HCT116 (cell line): ENCODE measurements at regions not wholly inside any gene's neighbourhood (a gene's known extent, or its start where the extent isn't known, plus 50 kb on each side); places are given as distances from the start of the nearest gene placed in this dataset.

Experiments used
- ATAC-seq: fragments of 200-7000 bp; cut with Tn5 transposase; 2 replicates; pipeline ENCODE4 v1.9.1; 2020; ENCODE audit warnings: mild to moderate bottlenecking, moderate library complexity
- BruUV-seq: library from RNA; stranded (reverse); fragments of 400-500 nt; replicated peaks from 2 replicates; lab custom pipeline; 2021; lab: Mats Ljungman, UMichigan
- CTCF ChIA-PET: fragments of 300-600 bp; sonication (Branson Sonifier 250); formaldehyde crosslinking; loops from one replicate; lab custom pipeline; 2021; ENCODE audit warnings: antibody characterized with exemption; lab: Charles Lee
- POLR2A ChIA-PET: fragments of 300-600, 350-600 bp; sonication (Branson Sonifier 250); formaldehyde crosslinking; loops from one replicate; lab custom pipeline; 2021; ENCODE audit warnings: antibody characterized with exemption; lab: Charles Lee
- RAD21 ChIA-PET, 2 experiments: fragments of 300-600 bp; sonication (Branson Sonifier 250); formaldehyde crosslinking; loops; one replicate each; lab custom pipeline; 2023; ENCODE audit warnings: low total read pairs in 2 of 2; ENCODE audit not compliant: uncharacterized antibody in 2 of 2, unreplicated experiment in 2 of 2, low non-redundant PET in 1 of 2; lab: Charles Lee
- DNase-seq: peaks from one replicate; pipeline ENCODE4 v3.0.0-alpha.2; 2010; ENCODE audit warnings: low read depth, low spot score
- H2AFZ ChIP-seq: fragments of 200-600 bp; shearing (Covaris generic), sonication (generic); 2 replicates; pipeline ENCODE4 v1.6.1; 2017; ENCODE audit warnings: low read depth, mixed run types, mixed read lengths, antibody characterized with exemption, low read length; ENCODE audit not compliant: poor library complexity, severe bottlenecking
- H3K27ac ChIP-seq: 2 replicates; pipeline ENCODE4 v1.5.1; 2012; ENCODE audit warnings: low read depth, low read length
- H3K27me3 ChIP-seq: fragments of 200-600 bp; sonication (generic); 2 replicates; pipeline ENCODE4 v1.6.1; 2016; ENCODE audit warnings: mixed run types, low read length, mixed read lengths; ENCODE audit not compliant: insufficient read depth
- H3K36me3 ChIP-seq, 2 experiments: fragments of 200-500 bp in 1 of 2; fragments of 200-600 bp in 1 of 2; sonication (Bioruptor generic) in 1 of 2; sonication (generic) in 1 of 2; 2 replicates each; pipeline versions ENCODE4 v1.5.1 to v1.6.1; 2014 to 2016; ENCODE audit warnings: low read length in 2 of 2, inconsistent platforms in 1 of 2, mixed read lengths in 1 of 2, mixed run types in 1 of 2; ENCODE audit not compliant: insufficient read depth in 2 of 2, control insufficient read depth in 1 of 2
- H3K4me1 ChIP-seq, 2 experiments: fragments of 200-600 bp in 1 of 2; sonication (generic) in 1 of 2; 2 replicates each; pipeline versions ENCODE4 v1.5.1 to v1.6.1; 2012 to 2017; ENCODE audit warnings: low read length in 2 of 2, inconsistent platforms in 1 of 2, mild to moderate bottlenecking in 1 of 2, mixed read lengths in 1 of 2, mixed run types in 1 of 2, moderate library complexity in 1 of 2; ENCODE audit not compliant: insufficient read depth in 2 of 2, control insufficient read depth in 1 of 2
- H3K4me2 ChIP-seq: fragments of 200-600 bp; sonication (generic); 2 replicates; pipeline ENCODE4 v1.6.1; 2017; ENCODE audit warnings: mixed run types, low read length, mixed read lengths
- H3K4me3 ChIP-seq, 2 experiments: fragments of 200-600 bp in 1 of 2; sonication (generic) in 1 of 2; replicated peaks in 1 of 2; 2 replicates each; pipeline ENCODE4 v1.5.1; 2011 to 2016; ENCODE audit warnings: low read length in 2 of 2, control low read depth in 1 of 2, low read depth in 1 of 2, mild to moderate bottlenecking in 1 of 2, mixed read lengths in 1 of 2, mixed run types in 1 of 2
- H3K79me2 ChIP-seq: fragments of 200-600 bp; sonication (generic); 2 replicates; pipeline ENCODE4 v1.6.1; 2017; ENCODE audit warnings: mild to moderate bottlenecking, mixed run types, low read length, moderate library complexity, mixed read lengths; ENCODE audit not compliant: insufficient read depth
- H3K9ac ChIP-seq: fragments of 200-600 bp; sonication (generic); 2 replicates; pipeline ENCODE4 v1.6.1; 2016; ENCODE audit warnings: low read length, mixed read lengths
- H3K9me2 ChIP-seq: fragments of 200-600 bp; sonication (generic), shearing (Covaris generic); 2 replicates; pipeline ENCODE4 v1.6.1; 2017; ENCODE audit warnings: mixed run types, mild to moderate bottlenecking, moderate library complexity; ENCODE audit not compliant: insufficient read depth
- H3K9me3 ChIP-seq, 2 experiments: fragments of 200-500 bp in 1 of 2; fragments of 200-600 bp in 1 of 2; sonication (Bioruptor generic) in 1 of 2; sonication (generic) in 1 of 2; 2 replicates each; pipeline ENCODE4 v1.6.1; 2014 to 2017; ENCODE audit warnings: low read length in 2 of 2, mixed read lengths in 2 of 2, inconsistent platforms in 1 of 2, low read depth in 1 of 2, mild to moderate bottlenecking in 1 of 2, mixed run types in 1 of 2, moderate library complexity in 1 of 2; ENCODE audit not compliant: control insufficient read depth in 1 of 2, insufficient read depth in 1 of 2
- H4K20me1 ChIP-seq: fragments of 200-600 bp; sonication (generic), shearing (Covaris generic); 2 replicates; pipeline ENCODE4 v1.6.1; 2017; ENCODE audit warnings: mixed run types, mild to moderate bottlenecking, moderate library complexity; ENCODE audit not compliant: insufficient read depth
- ATF3 ChIP-seq: IDR thresholded peaks from 2 replicates; pipeline ENCODE4 v1.6.1; 2012
- CTCF ChIP-seq, 3 experiments: fragments of 200-600 bp in 1 of 3; sonication (generic) in 1 of 3; IDR thresholded peaks in 2 of 3; conservative IDR thresholded peaks in 1 of 3; 2 replicates each; pipeline ENCODE4 v1.5.1; 2012 to 2017; ENCODE audit warnings: low read depth in 2 of 3, low read length in 2 of 3, antibody characterized with exemption in 1 of 3, borderline replicate concordance in 1 of 3, control low read depth in 1 of 3, mild to moderate bottlenecking in 1 of 3, mixed read lengths in 1 of 3, mixed run types in 1 of 3, moderate library complexity in 1 of 3; ENCODE audit not compliant: insufficient read depth in 1 of 3
- ELF1 ChIP-seq: IDR thresholded peaks from 2 replicates; pipeline ENCODE4 v1.6.1; 2012; ENCODE audit warnings: low read depth, borderline replicate concordance
- EZH2 ChIP-seq: fragments of 200-600 bp; sonication (generic); IDR thresholded peaks from 2 replicates; pipeline ENCODE4 v1.6.1; 2017; ENCODE audit warnings: antibody characterized with exemption, mixed run types
- EZH2phosphoT487 ChIP-seq: fragments of 200-600 bp; IDR thresholded peaks from 2 replicates; pipeline ENCODE4 v1.6.1; 2018; ENCODE audit warnings: antibody characterized with exemption, borderline replicate concordance
- FOSL1 ChIP-seq: IDR thresholded peaks from 2 replicates; pipeline ENCODE4 v1.6.1; 2012; ENCODE audit warnings: low read depth
- MAX ChIP-seq: IDR thresholded peaks from 2 replicates; pipeline ENCODE4 v1.6.1; 2012
- SRF ChIP-seq: IDR thresholded peaks from 2 replicates; pipeline ENCODE4 v1.6.1; 2012; ENCODE audit warnings: low read depth
- ZNF274 ChIP-seq: fragments of 200-500 bp; sonication (Bioruptor generic); IDR thresholded peaks from 2 replicates; pipeline ENCODE4 v1.6.1; 2014; ENCODE audit warnings: mild to moderate bottlenecking, low read depth, low read length, inconsistent platforms
- intact Hi-C: fragments of 100-400 bp; cut with micrococcal nuclease; formaldehyde crosslinking; loops from 2 replicates; pipeline ENCODE4 v1.10.0; 2022

- no TSS peak for BruUV-seq
- no peak overlapping the region for H3K4me2 ChIP-seq
- H3K27ac ChIP-seq: no peak overlapping the region
- DNase-seq (no peak), ATAC-seq (no peak)
- POLR2A ChIA-PET: no interaction called here
- intact Hi-C loops: no loop called here
- CTCF ChIA-PET: no interaction called here
- H4K20me1 ChIP-seq: no peaks in the 10 kb centered on the region
- no peaks in the 10 kb centered on the region for H3K4me1 ChIP-seq
- RAD21 ChIA-PET: no interaction called here
- 0 out of 2 replicates have a peak, but pooled peaks cover 2% of the 10 kb centered on the region for H3K27me3 ChIP-seq
- H3K4me3 ChIP-seq: no peak overlapping the region
- H3K9ac ChIP-seq: no peak overlapping the region
- H3K9me2 ChIP-seq: no peaks in the 10 kb centered on the region
- no peak overlapping the region for H2AFZ ChIP-seq
- no peaks in the 10 kb centered on the region for H3K79me2 ChIP-seq
- TF ChIP-seq ELF1 (no peak), SRF (no peak), ZNF274 (no peak), CTCF (IDR thresholded peaks at IDR 0.05 in 2 of 3, conservative IDR thresholded peaks at IDR 0.05 in 1 of 3; ENCODE audit: borderline replicate concordance in 1 of 3, insufficient read depth in 1 of 3, low read depth in 2 of 3, low read length in 2 of 3) (no peak), ATF3 (no peak), MAX (no peak), EZH2phosphoT487 (no peak), FOSL1 (no peak), EZH2 (no peak)
- H3K36me3 ChIP-seq: no peaks in the 10 kb centered on the region
- H3K9me3 ChIP-seq: no peaks in the 10 kb centered on the region
These were observed 160.6 kb upstream of the CDH20 start for GRCh38 chr18:61172624-61173023.
